ENCODE measurements at regions not wholly inside any gene's neighbourhood (a gene's known extent, or its start where the extent isn't known, plus 50 kb on each side); places are given as distances from the start of the nearest gene placed in this dataset.

GRCh38 chr4:12446256-12446655 lies 1017.6 kb upstream of the HS3ST1 start:
- no peak overlapping the region for H3K4me2 ChIP-seq (ENCODE audit: low read depth, low read length)
- WGBS (ENCODE audit: low lambda C conversion rate), result 49% methylated on average over 5 of the region's 5 CpGs
- peaks cover 6% of the 10 kb centered on the region; the same call in 1 of the 2 replicates for H3K9me3 ChIP-seq (ENCODE audit: low read length)
- intact Hi-C loops (cut with micrococcal nuclease; ENCODE audit: unreplicated experiment) (no loop called here), in situ Hi-C loops (cut with HindIII; ENCODE audit: extremely low pct_ligation_motif_present, low pct_unique_long_range_greater_than_20kb) (no loop called here)
- H3K4me1 ChIP-seq (ENCODE audit: insufficient read depth, low read length), result no peaks in the 10 kb centered on the region
- H2AFZ ChIP-seq (ENCODE audit: low read length), result no peak overlapping the region
- CTCF ChIA-PET (ENCODE audit: low intra/inter-chr PET ratio, low total read pairs), result no interaction called here
- no peak for FAIRE-seq
- no TSS peak for BruUV-seq (replicated peaks)
- H3K36me3 ChIP-seq (replicated peaks in 1 of 2; ENCODE audit: control insufficient read depth in 1 of 2, insufficient read depth in 2 of 2, low read length in 2 of 2), result no peaks in the 10 kb centered on the region
- H3K27ac ChIP-seq (ENCODE audit: extremely low read length, insufficient read depth, low read length), result no peak overlapping the region
- ATAC-seq, result no peak
- no peaks in the 10 kb centered on the region for H3K27me3 ChIP-seq (ENCODE audit: control insufficient read depth in 1 of 2, insufficient read depth in 2 of 2, low read length in 2 of 2)
- no peak for DNase-seq (ENCODE audit: low spot score)
- no peaks in the 10 kb centered on the region for H3K79me2 ChIP-seq (ENCODE audit: insufficient read depth, low read length)
- TF ChIP-seq ZNF496 (CRISPR knock-in tag; IDR thresholded peaks at IDR 0.05; ENCODE audit: insufficient replicate concordance) (no peak), ZBTB40 (IDR thresholded peaks at IDR 0.05) (no peak), ZBTB40 (CRISPR knock-in tag; IDR thresholded peaks at IDR 0.05) (no peak), ARNTL (CRISPR knock-in tag; IDR thresholded peaks at IDR 0.05) (no peak), ZNF101 (CRISPR knock-in tag; IDR thresholded peaks at IDR 0.05; ENCODE audit: borderline replicate concordance, low read depth) (no peak), ZNF451 (CRISPR knock-in tag; IDR thresholded peaks at IDR 0.05) (no peak), NFKB2 (CRISPR knock-in tag; IDR thresholded peaks at IDR 0.05; ENCODE audit: borderline replicate concordance) (no peak), SOX5 (CRISPR knock-in tag; IDR thresholded peaks at IDR 0.05; ENCODE audit: borderline replicate concordance) (no peak), MAX (IDR thresholded peaks at IDR 0.05) (no peak), ZNF546 (CRISPR knock-in tag; conservative IDR thresholded peaks at IDR 0.05) (no peak), ZNF749 (CRISPR knock-in tag; IDR thresholded peaks at IDR 0.05; ENCODE audit: borderline replicate concordance) (no peak), HINFP (CRISPR knock-in tag; IDR thresholded peaks at IDR 0.05; ENCODE audit: low read depth) (no peak)
- no peaks in the 10 kb centered on the region for H4K20me1 ChIP-seq (ENCODE audit: insufficient read depth, low read length)
- H3K4me3 ChIP-seq (replicated peaks in 1 of 3; ENCODE audit: insufficient read depth in 1 of 3, low read depth in 2 of 3, low read length in 3 of 3), result no peak overlapping the region
- no peak overlapping the region for H3K9ac ChIP-seq (ENCODE audit: insufficient read depth, low read depth, low read length)
- POLR2A ChIA-PET, result no interaction called here

Measured in HepG2 (cell line).